AG08396 (cell line): ENCODE measurements at regions not wholly inside any gene's neighbourhood (a gene's known extent, or its start where the extent isn't known, plus 50 kb on each side); places are given as distances from the start of the nearest gene placed in this dataset.
"Not testable (repeated sequence)": the region's sequence is repeated elsewhere in the genome, so short reads cannot be mapped to it uniquely, and the experiment has no call there.

ENCODE experiments used
- DNase-seq: peaks from one replicate; pipeline ENCODE4 v3.0.0; 2012; ENCODE audit warnings: low spot score, mixed read lengths

DNA sequence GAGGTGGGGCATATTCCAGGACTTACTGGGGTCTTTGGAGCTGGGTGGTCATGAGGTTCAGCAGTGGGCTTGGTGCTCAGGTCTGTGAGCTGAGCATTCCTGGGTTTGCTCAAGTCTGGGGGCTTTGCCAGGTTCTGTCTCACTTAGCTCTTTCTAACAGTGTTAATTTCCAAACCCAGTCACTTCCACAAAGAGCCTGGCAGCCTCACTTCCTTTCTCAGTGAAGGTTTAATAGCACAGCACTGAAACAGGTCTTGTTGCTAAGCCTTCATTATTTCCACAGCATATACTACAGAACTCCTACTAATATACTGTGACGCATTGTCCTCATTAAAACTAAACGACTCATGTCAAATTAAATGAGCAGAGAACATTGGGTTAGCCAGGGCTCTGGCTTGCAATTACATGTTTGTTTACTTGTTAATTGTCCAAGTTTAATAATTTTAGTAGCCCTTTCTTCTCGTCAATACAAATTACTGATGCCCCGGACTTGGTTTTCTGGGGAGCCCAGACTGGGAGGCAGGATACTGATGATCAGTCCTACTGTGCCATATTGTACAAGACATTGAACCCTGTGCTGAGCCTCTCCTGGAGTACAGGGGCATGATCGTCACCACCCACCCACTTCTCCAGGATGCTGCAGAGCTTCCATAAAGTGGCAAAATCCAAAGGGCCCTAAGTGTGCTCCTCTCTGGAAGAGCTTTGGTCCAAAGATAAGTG is 170.7 kb downstream of the IER5 start:
- no peak for DNase-seq

DNA sequence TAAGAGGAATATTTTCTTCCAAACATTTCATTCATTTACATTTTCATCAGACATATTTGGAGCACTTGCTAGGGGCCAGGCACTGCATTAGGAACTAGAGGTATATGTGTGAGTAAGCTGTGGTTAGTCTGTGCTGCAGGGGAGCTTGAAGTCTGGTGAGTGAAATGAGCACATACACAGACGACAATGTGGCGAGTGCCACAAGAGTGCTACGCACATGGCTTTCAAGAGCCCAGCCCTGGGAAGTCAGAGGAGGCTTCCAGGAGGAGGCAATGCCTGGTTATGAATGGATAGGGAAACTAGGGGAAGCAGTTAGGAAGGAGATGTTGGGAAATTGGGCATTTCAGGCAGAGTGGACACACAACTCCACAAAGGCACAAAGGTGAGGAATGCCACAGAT is 171.8 kb downstream of the IER5 start:
- no peak for DNase-seq

DNA sequence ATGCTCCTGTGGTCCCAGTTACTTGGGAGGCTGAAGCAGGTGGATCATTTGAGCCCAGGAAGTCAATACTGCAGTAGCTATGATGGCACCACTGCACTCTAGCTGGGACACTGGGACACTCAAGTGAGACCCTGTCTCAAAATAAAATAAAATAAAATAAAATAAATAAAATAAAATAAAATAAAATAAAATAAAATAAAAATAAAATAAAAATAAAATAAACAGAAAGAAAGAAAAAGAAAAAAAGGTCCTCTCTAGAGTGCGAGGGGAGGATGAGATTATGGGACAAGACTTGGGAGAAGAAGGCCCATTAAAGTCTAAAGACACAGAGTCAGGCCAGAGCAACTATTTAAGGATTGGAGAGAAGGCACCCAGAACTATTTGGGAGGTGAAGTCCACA is 172.5 kb downstream of the IER5 start:
- no peak for DNase-seq

DNA sequence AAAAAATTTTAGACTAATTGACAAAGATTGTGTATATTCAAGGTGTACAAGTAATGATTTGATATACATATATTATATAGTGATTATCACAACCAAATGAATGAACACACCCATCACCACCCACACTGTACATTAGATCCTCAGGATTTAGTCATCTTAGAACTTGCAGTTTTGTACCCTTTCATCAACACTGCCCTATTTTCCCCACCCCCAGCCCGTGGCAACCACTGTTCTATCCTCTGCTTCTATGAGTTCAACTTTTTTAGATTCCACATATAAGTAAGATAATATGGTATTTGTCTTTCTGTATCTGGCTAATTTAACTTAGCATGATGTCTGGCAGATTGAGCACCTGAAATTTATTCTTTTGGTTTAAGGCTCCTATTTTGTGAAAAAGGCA is 173.6 kb downstream of the IER5 start:
- no peak for DNase-seq

DNA sequence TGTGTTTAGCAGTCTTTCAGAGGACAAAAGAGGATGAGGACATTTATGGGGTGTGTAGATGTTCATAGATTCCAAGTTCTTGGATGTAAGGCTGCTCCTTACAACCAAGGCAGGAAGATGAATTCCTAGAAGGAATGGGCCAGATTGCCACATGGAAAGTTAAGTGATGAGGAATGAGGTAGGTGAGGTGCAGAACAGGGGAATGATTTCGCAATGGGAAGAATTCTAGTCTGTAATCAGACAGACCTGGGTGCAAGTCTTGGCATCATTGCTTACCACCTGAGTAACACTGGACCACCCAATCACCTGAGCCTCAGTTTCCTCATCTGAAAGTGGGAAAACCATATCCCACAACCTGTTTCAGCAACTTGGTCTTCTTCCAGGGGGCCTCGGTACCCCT is 174.9 kb downstream of the IER5 start:
- DNase-seq, result no peak

DNA sequence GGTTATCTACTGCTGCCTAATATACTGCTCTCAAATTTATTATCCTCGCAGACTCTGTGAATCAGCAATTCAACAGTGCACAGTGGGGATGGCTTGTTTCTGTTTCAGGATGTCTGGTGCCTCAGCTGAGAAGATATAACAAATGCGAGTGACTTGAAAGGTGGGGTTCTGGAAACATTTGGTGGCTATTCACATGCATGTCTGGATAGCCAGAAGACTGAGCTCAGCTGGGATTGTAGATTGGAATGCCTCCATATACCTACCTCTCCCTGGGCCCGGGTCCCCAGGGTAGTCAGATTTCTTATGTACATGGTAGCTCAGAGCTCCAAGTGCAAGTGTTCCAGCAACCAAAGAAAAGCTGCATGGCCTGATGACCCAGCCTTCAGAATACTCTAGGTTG is 176.3 kb downstream of the IER5 start:
- DNase-seq, result no peak

GRCh38 chr1:181284978-181285377 is 196.5 kb downstream of the IER5 start:
- DNase-seq, result no peak

GRCh38 chr1:181295217-181295616 is 188.1 kb upstream of the CACNA1E start:
- no peak for DNase-seq

DNA sequence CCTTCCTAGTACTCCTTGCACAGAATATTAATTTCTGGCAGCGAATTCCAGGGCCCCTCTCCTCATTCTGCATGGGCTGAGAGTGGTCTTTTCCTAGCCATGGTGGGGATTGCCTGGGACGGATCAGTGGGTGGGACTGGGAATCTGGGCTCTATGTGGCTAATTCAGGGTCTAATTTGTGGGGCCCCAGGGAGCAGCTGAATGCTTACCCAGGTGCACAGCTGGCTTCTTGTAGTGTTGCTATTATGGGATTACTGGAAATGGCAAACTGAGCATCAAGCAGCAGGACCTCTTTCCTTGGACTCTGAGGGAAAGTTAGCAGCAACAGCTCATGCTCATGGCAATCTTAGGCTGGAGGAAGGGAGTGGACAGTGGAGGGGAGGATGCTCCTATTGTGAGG is 187.1 kb upstream of the CACNA1E start:
- DNase-seq, result no peak

- DNase-seq, result no peak
Measured at GRCh38 chr1:181308098-181308497, 175.2 kb upstream of the CACNA1E start.

DNA sequence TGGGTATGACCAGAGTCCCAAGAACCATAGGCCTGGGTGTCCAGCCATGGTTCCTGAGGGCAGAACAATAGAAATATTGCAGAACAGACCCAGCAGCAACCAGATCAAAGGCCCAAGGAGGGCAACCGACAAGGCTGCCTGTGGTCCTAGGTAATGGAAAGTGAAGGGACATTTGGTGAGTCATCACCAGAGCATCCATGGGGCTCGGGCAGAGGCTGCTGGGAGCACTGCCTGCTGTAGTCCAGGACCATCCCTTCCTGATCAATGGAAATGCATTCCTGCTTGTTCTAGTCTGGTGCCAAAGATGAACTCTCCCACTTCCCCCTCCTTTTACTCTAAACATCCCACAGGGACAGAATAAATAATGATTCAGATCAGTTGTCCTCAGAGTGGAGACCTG is 172.8 kb upstream of the CACNA1E start:
- no peak for DNase-seq

DNA sequence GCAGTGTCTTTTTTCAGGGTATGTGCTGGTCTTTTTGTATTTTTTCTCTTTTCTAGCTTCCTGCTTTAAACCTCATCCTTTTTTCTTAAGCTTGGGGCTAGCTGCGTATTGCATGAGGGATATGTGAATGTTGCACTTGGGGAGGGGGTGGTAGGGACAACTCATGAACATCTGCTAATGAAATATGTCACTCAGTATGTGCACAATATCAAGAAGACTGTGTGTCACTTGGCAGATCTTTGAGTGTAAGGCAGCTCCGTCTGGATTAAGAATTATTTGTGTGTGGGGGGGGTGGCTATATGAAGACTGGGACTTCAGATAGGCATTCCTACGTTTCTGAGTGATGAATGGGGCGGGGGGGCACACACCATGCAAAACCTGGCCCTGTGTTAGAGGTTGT is 170.4 kb upstream of the CACNA1E start:
- DNase-seq, result no peak

DNA sequence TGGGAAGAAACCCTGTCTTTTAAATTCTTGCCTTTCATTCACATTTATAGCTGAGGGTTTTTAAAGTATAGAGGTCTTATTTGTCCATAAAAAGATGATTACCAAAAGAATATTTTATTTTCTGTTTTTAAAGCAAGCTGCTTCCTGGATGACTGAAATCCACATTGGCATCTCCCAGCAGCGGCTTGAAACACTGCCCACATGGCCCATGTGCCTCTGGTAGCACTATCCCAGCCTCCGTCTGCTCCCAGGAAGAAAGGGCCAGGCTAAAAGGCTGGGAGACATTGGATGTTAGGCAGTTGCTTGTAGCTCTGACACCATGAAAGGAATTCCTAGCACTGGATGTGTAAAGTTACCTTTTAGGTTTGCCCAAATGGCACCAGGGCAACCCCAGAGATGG is 169.9 kb upstream of the CACNA1E start:
- DNase-seq, result no peak

DNA sequence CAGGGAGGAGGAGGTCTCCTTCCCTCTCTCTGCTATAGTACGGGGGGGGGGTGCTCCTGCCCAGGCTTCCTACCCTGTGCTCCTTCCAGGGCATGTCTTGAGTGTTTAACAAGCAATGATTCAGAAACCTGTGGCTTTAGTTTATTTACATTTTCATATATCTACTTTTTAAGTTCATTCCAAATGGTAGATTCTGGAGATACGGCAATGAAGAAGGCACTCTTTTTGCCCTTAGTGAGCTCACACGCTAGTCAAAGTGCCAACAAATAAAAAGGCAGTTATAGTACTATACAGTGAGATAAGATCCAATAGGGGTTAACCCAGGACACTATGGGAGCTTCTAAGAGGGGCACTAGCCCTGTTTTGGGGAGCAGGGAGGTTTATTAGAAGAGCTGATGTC is 169.3 kb upstream of the CACNA1E start:
- no peak for DNase-seq

DNA sequence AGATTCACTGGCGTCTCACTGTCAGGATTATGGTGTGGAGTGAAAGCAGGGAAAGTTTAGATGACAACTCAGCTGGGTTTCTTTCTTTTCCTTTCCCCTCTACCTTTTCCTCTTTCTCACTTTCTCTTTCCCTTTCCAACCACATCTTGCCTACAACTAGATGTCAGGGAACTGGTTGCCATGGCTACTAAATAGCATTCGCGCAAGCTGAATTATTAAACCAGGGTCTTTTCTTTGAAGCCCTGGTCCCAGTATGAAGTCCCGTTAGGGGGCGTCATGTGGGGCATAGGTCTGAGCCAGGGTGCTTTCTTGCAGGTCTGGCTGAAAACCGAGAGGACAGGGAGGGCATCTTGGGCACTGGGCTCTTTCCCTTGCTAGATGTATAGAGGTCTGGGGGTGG is 168.4 kb upstream of the CACNA1E start:
- no peak for DNase-seq

GRCh38 chr1:181317261-181317930 is 165.9 kb upstream of the CACNA1E start:
- no peak for DNase-seq

DNA sequence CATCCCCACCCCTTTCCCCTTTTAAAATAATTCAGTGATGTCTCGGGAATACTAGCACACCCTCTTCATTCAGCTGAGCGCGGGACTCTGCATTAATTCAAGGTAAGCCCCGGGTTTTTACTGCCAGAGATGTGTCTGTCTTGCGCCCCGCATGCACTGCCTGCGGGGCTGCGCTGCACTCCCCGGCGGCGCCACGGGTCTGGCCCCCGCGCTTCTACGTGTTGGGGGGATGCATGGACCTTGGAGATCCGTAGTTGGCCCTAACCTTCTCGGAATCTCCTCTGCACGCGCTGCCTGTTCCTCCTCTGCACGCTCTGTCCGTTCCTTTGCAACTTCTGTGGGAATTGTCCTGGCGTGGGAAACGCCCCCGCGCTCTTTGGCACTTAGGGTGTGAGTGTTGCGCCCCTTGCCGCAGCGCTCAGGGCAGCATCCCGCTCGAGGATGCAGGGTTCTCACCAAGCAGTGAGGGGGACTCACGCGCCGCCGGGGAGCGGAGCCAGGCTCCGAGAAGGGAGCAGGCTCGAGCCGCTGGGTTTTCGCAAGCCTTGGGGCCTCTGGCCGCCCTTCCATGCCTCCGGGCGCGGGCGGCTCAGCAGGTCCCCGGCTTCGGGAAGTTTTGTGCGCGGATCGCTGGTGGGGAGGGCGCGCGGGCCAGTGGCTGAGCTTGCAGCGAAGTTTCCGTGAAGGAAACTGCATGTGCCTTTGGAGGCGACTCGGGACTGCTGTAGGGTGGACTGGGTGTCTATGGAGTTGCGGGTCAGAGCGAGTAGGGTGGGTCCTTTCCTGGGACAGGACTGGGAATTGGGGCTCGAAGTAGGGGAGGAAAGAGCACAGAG is 165.1 kb upstream of the CACNA1E start:
- no peak for DNase-seq

- no peak for DNase-seq
Measured at GRCh38 chr1:181318858-181319235, 164.5 kb upstream of the CACNA1E start.

GRCh38 chr1:181319907-181320306 is 163.4 kb upstream of the CACNA1E start:
- DNase-seq, result no peak

GRCh38 chr1:181324797-181325616 is 158.3 kb upstream of the CACNA1E start:
- DNase-seq, result no peak

DNA sequence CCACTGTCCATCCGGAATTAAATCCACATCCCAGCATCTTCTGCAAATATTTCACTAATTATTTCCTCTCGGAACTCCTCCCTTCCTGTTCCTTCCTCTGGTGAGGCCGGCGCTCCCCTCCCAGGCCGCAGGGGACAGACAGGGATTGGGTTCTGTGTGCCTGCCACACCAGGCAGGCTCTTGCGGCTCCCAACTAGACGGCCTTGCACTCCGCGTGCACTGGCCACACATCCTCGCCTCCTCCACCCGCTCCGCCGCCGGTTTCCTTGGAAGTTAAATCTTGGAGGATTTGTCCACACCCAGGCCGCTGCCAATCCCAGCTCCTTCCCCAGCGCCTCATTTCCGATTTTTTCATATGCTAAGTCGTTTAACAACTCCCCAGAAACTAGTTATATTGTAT is 157.6 kb upstream of the CACNA1E start:
- not testable (repeated sequence) for DNase-seq

DNA sequence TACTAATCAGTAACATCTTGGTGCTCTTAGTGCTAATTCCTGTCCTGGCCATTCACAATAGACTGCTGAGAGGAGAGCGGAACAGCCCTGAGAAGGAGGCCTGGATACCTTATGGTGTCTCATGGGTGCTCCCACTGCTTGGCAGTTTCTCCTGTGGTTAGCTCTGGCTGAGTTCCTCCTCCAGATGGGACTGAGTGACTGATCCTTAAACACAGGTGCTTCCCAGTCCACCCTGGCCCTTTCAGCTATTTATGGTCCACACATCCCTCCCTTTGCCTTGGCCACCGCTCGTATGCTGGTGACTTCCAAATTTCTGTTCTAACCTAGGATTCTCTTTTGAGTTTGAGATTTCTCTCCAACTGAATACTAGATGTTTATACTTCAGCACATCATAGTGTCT is 157.0 kb upstream of the CACNA1E start:
- DNase-seq, result no peak
